ACHN (cell line): ENCODE measurements at regions not wholly inside any gene's neighbourhood (a gene's known extent, or its start where the extent isn't known, plus 50 kb on each side); places are given as distances from the start of the nearest gene placed in this dataset.

Experiments
- DNase-seq: peaks from one replicate; pipeline ENCODE4 v3.0.0-alpha.2; 2015
- in situ Hi-C: cut with HindIII; loops from 2 replicates; pipeline ENCODE4 v1.10.0; 2017; ENCODE audit warnings: low sequenced_read_pairs, low pct_ligation_motif_present, low pct_unique_long_range_greater_than_20kb

GRCh38 chr18:39845106-39845505 lies 2109.9 kb upstream of the PIK3C3 start:
- in situ Hi-C loops = no loop called here

GRCh38 chr18:39843546-39843945 lies 2111.5 kb upstream of the PIK3C3 start:
- in situ Hi-C loops = no loop called here
- no peak for DNase-seq

More at GRCh38 chr18:39845106-39845505, 2109.9 kb upstream of the PIK3C3 start:
- DNase-seq = no peak

GRCh38 chr18:39842366-39842914 lies 2112.6 kb upstream of the PIK3C3 start:
- no peak for DNase-seq
- in situ Hi-C loops = no loop called here

GRCh38 chr18:39841482-39842365 lies 2113.3 kb upstream of the PIK3C3 start:
- peak; percentile 74 for DNase-seq
- in situ Hi-C loops = no loop called here

GRCh38 chr18:39840856-39841481 lies 2114.1 kb upstream of the PIK3C3 start:
- no peak for DNase-seq
- in situ Hi-C loops = no loop called here

GRCh38 chr18:39840406-39840805 lies 2114.6 kb upstream of the PIK3C3 start:
- in situ Hi-C loops = no loop called here
- no peak for DNase-seq

GRCh38 chr18:39839782-39840181 lies 2115.3 kb upstream of the PIK3C3 start:
- DNase-seq = no peak
- in situ Hi-C loops = no loop called here

GRCh38 chr18:39838831-39839230 lies 2116.2 kb upstream of the PIK3C3 start:
- in situ Hi-C loops = no loop called here
- DNase-seq = no peak

GRCh38 chr18:39835303-39836030 lies 2119.6 kb upstream of the PIK3C3 start:
- DNase-seq = no peak
- in situ Hi-C loops = no loop called here

- DNase-seq = no peak
- in situ Hi-C loops = no loop called here
Measured at GRCh38 chr18:39834636-39835035, 2120.4 kb upstream of the PIK3C3 start.

GRCh38 chr18:39825485-39826150 lies 2129.4 kb upstream of the PIK3C3 start:
- in situ Hi-C loops = no loop called here
- DNase-seq = no peak

GRCh38 chr18:39806525-39806924 lies 2148.5 kb upstream of the PIK3C3 start:
- DNase-seq = no peak
- in situ Hi-C loops = no loop called here

- no peak for DNase-seq
- in situ Hi-C loops = no loop called here
Measured at GRCh38 chr18:39805218-39805617, 2149.8 kb upstream of the PIK3C3 start.

GRCh38 chr18:39802648-39803229 lies 2152.3 kb upstream of the PIK3C3 start:
- in situ Hi-C loops = no loop called here
- no peak for DNase-seq

- DNase-seq = no peak
- in situ Hi-C loops = no loop called here
Measured at GRCh38 chr18:39801848-39802247, 2153.2 kb upstream of the PIK3C3 start.

- in situ Hi-C loops = no loop called here
- DNase-seq = no peak
Measured at GRCh38 chr18:39801010-39801409, 2154.0 kb upstream of the PIK3C3 start.

GRCh38 chr18:39799006-39799405 lies 2156.0 kb upstream of the PIK3C3 start:
- in situ Hi-C loops = no loop called here
- peak; percentile 20 for DNase-seq

GRCh38 chr18:39796393-39796792 lies 2158.6 kb upstream of the PIK3C3 start:
- DNase-seq = peak; percentile 24
- in situ Hi-C loops = no loop called here
